ENCODE measurements at regions not wholly inside any gene's neighbourhood (a gene's known extent, or its start where the extent isn't known, plus 50 kb on each side); places are given as distances from the start of the nearest gene placed in this dataset.
"Not testable (repeated sequence)": the region's sequence is repeated elsewhere in the genome, so short reads cannot be mapped to it uniquely, and the experiment has no call there.

DNA sequence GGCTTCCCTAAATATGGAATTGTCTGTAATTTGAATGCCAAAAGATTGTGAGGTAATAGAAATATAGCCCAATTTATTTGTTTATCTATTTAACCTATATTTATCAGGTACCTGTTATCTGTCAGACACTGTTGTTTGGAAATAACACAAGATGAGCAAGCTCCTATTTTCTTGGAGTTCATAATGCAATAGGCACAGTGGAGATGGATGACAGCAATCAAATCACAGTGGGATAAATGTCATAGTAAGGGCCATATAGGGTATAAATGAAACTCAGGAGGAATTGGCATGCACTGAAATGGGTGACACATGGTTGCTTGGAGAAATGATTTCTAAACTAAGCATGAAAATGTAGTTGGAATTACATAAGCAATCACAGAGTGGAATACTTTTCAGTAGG, 761.8 kb upstream of the MBL2 start:
- FAIRE-seq (no peak), DNase-seq (ENCODE audit: insufficient read length, low spot score) (no peak)
- TF ChIP-seq, protein P1, sequence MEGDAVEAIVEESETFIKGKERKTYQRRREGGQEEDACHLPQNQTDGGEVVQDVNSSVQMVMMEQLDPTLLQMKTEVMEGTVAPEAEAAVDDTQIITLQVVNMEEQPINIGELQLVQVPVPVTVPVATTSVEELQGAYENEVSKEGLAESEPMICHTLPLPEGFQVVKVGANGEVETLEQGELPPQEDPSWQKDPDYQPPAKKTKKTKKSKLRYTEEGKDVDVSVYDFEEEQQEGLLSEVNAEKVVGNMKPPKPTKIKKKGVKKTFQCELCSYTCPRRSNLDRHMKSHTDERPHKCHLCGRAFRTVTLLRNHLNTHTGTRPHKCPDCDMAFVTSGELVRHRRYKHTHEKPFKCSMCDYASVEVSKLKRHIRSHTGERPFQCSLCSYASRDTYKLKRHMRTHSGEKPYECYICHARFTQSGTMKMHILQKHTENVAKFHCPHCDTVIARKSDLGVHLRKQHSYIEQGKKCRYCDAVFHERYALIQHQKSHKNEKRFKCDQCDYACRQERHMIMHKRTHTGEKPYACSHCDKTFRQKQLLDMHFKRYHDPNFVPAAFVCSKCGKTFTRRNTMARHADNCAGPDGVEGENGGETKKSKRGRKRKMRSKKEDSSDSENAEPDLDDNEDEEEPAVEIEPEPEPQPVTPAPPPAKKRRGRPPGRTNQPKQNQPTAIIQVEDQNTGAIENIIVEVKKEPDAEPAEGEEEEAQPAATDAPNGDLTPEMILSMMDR (IDR thresholded peaks at IDR 0.05; ENCODE audit: insufficient read depth, missing control alignments): no peak

DNA sequence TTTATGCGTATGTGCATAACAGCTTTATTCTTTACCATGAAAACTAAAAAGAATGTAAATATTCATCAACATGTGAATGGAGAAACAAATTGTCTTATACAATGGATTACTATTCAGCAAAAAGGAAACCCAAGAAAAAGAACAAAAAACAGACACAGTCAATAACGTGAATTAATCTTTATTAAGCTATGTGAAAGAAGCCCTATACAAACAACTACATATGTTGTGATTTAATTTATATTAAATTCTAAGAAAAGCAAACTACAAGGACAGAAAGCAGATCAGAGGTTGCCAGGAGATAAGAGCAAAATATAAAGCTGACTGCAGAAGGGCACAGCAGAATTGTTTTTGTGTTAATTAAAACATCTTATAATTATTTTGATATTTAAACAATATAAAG, 756.4 kb upstream of the MBL2 start:
- TF ChIP-seq, protein P1 (IDR thresholded peaks at IDR 0.05; ENCODE audit: insufficient read depth, missing control alignments): no peak
- DNase-seq (ENCODE audit: insufficient read length, low spot score) (no peak), FAIRE-seq (no peak)

GRCh38 chr10:53521046-53521445, 748.5 kb upstream of the MBL2 start:
- FAIRE-seq (no peak), DNase-seq (ENCODE audit: insufficient read length, low spot score) (no peak)
- TF ChIP-seq, protein P1 (IDR thresholded peaks at IDR 0.05; ENCODE audit: insufficient read depth, missing control alignments): no peak

- TF ChIP-seq, protein P1 (IDR thresholded peaks at IDR 0.05; ENCODE audit: insufficient read depth, missing control alignments): no peak
- DNase-seq (ENCODE audit: insufficient read length, low spot score) (no peak), FAIRE-seq (no peak)
Observed at GRCh38 chr10:53508197-53508596, 735.6 kb upstream of the MBL2 start.

- not testable (repeated sequence) for FAIRE-seq
Observed at GRCh38 chr10:53504492-53504891, 731.9 kb upstream of the MBL2 start.

GRCh38 chr10:53491774-53492173, 719.2 kb upstream of the MBL2 start:
- FAIRE-seq: no peak
- TF ChIP-seq, protein P1 (IDR thresholded peaks at IDR 0.05; ENCODE audit: insufficient read depth, missing control alignments): no peak
- no peak for DNase-seq (ENCODE audit: insufficient read length, low spot score)

More at GRCh38 chr10:53504492-53504891, 731.9 kb upstream of the MBL2 start:
- not testable (repeated sequence) for DNase-seq (ENCODE audit: insufficient read length, low spot score)

DNA sequence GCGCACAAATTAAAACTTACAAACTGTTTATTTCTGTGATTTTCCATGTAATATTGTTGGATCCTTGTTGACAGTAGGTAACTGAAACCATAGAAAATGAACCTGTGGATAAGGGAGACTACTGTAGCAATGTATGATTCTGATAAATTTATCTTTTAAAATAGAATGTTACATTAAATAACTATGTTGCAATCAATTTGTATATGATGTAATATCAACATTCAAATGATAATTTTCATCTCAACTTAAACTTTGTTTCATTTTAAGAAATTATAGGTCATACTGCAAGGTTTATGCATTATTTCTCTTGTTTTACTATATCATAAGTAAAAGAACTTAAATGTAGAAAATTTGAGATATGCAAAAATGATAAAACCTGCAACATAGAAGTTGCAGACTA, 718.0 kb upstream of the MBL2 start:
- FAIRE-seq: no peak
- TF ChIP-seq, protein P1 (IDR thresholded peaks at IDR 0.05; ENCODE audit: insufficient read depth, missing control alignments): no peak
- DNase-seq (ENCODE audit: insufficient read length, low spot score): no peak
